T47D (cell line): ENCODE measurements at regions not wholly inside any gene's neighbourhood (a gene's known extent, or its start where the extent isn't known, plus 50 kb on each side); places are given as distances from the start of the nearest gene placed in this dataset.

ENCODE experiments used
- DNase-seq, 2 experiments: peaks; one replicate each; pipeline versions ENCODE4 v3.0.0 to v3.0.0-alpha.2; 2011 to 2012; ENCODE audit warnings: low read depth in 1 of 2, low spot score in 1 of 2
- JUND ChIP-seq: IDR thresholded peaks from 2 replicates; pipeline ENCODE4 v1.6.1; 2012; ENCODE audit warnings: low read depth
- in situ Hi-C: cut with HindIII; loops from 2 replicates; pipeline ENCODE4 v1.10.0; 2016; ENCODE audit warnings: low sequenced_read_pairs, low pct_unique_long_range_greater_than_20kb

DNA sequence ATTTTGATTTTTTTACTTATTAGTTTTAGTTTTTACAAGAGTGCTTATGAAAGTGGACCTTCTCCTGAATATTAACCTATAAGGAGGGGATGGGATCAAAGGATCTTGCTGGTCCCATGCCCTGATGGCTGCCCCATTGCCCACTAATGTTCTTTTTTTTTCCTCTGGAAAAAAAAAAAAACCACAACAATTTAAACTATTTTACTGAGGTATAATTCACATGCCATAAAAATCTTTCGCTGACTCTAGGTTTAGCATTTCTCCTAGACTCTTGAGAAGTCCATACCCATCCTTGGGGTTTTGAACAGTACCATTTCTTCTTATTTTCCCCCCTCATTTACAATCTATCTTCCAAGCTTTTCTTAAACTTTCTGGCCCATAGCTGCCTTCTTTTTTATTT lies 481.8 kb downstream of the TFEC start:
- TF ChIP-seq JUND, result no peak
- DNase-seq, result no peak
- in situ Hi-C loops, result no loop called here

DNA sequence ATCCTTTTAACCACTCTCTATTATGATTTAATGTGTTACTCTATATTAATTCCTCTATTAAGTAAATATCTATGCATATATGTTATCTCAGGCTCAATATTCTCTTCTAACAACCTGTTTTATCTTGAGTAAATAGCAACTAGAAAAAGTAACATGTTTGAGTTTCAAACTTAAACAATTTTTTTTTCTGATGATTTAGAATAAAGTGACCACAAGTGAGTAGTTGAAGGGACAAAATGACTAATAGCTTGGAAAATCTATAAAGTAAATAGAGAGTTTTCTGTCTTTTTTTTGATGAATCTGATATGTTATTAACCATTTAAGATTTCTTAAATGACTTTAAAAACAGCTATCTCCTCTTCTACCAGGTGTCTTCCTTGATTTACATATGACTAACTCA lies 483.8 kb downstream of the TFEC start:
- no peak for TF ChIP-seq JUND
- no peak for DNase-seq
- in situ Hi-C loops, result no loop called here

GRCh38 chr7:115533785-115534184 lies 496.8 kb downstream of the TFEC start:
- no peak for DNase-seq
- TF ChIP-seq JUND, result no peak
- in situ Hi-C loops, result no loop called here

DNA sequence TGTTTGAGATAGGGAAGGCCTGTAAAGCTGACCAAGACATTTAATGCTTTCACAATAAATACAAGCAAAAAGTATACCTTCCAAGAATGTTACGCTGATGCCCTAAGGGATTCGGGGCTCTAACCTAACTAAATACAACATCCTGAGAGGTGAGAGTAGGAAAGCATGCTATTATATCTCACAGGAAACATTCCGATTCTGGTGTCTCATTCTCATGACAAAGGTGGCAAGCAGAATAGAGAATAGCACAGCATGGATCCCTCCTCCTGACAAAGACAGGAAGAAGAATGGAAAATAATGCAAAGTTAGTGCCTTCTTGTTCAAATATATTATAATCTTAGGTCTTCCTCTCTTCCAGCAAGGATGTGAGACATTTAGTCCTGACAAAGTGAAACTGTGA lies 504.3 kb downstream of the TFEC start:
- in situ Hi-C loops, result no loop called here
- TF ChIP-seq JUND, result no peak

GRCh38 chr7:115522174-115522573 lies 508.4 kb downstream of the TFEC start:
- DNase-seq, result no peak
- no peak for TF ChIP-seq JUND
- in situ Hi-C loops, result no loop called here

More for the DNA sequence above, 504.3 kb downstream of the TFEC start:
- DNase-seq, result no peak

- in situ Hi-C loops, result no loop called here
- no peak for TF ChIP-seq JUND
- no peak for DNase-seq
These were observed 514.2 kb downstream of the TFEC start for GRCh38 chr7:115516341-115516740.

GRCh38 chr7:115511330-115511729 lies 519.2 kb downstream of the TFEC start:
- in situ Hi-C loops, result no loop called here
- no peak for DNase-seq
- TF ChIP-seq JUND, result no peak

DNA sequence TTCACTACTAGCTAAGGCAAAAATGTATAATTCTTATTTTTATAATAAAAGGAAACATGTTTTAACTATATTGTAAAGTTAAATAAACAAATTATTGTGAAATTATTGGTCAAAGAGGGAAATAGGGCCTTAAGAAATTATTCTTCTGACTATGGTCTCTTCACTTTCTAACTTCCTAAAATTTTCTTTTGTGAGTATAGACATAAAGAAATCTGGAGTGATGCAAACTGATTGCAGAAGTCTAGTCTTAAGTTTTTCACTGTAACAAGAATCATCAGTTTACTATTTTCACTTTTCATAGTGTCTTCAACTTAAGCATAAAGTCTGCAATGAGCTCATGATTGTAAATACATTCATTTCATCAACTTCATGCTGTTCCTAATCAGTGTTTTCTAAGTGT lies 525.4 kb downstream of the TFEC start:
- TF ChIP-seq JUND, result no peak
- DNase-seq, result no peak
- in situ Hi-C loops, result no loop called here

- DNase-seq, result peak in 1 of 2 experiments; percentile 17
- TF ChIP-seq JUND, result no peak
- in situ Hi-C loops, result no loop called here
These were observed 530.6 kb downstream of the TFEC start for GRCh38 chr7:115499956-115500355.

- DNase-seq, result no peak
- TF ChIP-seq JUND, result no peak
- in situ Hi-C loops, result no loop called here
These were observed 534.6 kb downstream of the TFEC start for GRCh38 chr7:115496006-115496405.

- no peak for DNase-seq
- in situ Hi-C loops, result no loop called here
These were observed 535.9 kb downstream of the TFEC start for GRCh38 chr7:115494529-115495147.

DNA sequence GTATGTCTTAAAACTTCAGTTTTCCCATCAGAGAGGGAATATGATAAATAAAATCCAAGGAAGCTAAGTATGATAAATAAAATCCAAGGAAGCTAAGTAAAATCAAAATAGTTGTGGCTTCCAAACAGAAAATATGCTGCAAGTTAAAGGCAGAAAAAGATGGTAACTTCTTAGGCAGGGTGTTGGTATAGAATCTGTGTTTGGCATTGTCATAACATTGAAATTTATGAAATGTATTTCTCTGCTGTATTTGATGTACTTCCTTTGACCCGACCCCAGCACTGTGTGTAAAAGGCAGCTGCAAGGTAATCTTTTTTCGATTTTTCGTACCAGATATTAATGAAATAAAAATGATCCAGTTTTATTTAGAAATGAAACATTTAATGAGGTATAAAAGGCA lies 537.2 kb downstream of the TFEC start:
- TF ChIP-seq JUND, result no peak
- in situ Hi-C loops, result no loop called here
- DNase-seq, result no peak

More at GRCh38 chr7:115494529-115495147, 535.9 kb downstream of the TFEC start:
- TF ChIP-seq JUND, result no peak

- no peak for DNase-seq
- TF ChIP-seq JUND, result no peak
- in situ Hi-C loops, result no loop called here
These were observed 538.7 kb downstream of the TFEC start for GRCh38 chr7:115491744-115492380.

GRCh38 chr7:115479448-115479847 lies 551.1 kb downstream of the TFEC start:
- no peak for TF ChIP-seq JUND
- DNase-seq, result no peak
- in situ Hi-C loops, result no loop called here
